WERI-Rb-1 (cell line): ENCODE measurements at regions not wholly inside any gene's neighbourhood (a gene's known extent, or its start where the extent isn't known, plus 50 kb on each side); places are given as distances from the start of the nearest gene placed in this dataset.

Experiments
- DNase-seq: peaks from one replicate; pipeline ENCODE4 v3.0.0-alpha.2; 2020
- H3K27ac ChIP-seq: fragments of 250-450 bp; sonication (Bioruptor Pico); 2 replicates; pipeline ENCODE4 v1.5.1; 2020; ENCODE audit warnings: mild to moderate bottlenecking, moderate library complexity
- H3K27me3 ChIP-seq: fragments of 250-450 bp; sonication (Bioruptor Pico); 2 replicates; pipeline ENCODE4 v1.5.1; 2021; ENCODE audit warnings: mild to moderate bottlenecking, low read depth, moderate library complexity; ENCODE audit not compliant: insufficient read depth, severe bottlenecking
- H3K36me3 ChIP-seq: fragments of 250-450 bp; sonication (Bioruptor Pico); 2 replicates; pipeline ENCODE4 v1.5.1; 2020; ENCODE audit warnings: mild to moderate bottlenecking, moderate library complexity
- H3K4me3 ChIP-seq: 2 replicates; pipeline ENCODE4 v1.5.1; 2011; ENCODE audit warnings: low read depth, mild to moderate bottlenecking, control low read depth, low read length
- H3K9me3 ChIP-seq: fragments of 250-450 bp; sonication (Bioruptor Pico); 2 replicates; pipeline ENCODE4 v1.5.1; 2021; ENCODE audit warnings: mild to moderate bottlenecking, moderate library complexity; ENCODE audit not compliant: severe bottlenecking
- CTCF ChIP-seq: IDR thresholded peaks from 2 replicates; pipeline ENCODE4 v1.5.1; 2011; ENCODE audit warnings: low read depth, mild to moderate bottlenecking, control low read depth, inconsistent platforms, low read length

DNA sequence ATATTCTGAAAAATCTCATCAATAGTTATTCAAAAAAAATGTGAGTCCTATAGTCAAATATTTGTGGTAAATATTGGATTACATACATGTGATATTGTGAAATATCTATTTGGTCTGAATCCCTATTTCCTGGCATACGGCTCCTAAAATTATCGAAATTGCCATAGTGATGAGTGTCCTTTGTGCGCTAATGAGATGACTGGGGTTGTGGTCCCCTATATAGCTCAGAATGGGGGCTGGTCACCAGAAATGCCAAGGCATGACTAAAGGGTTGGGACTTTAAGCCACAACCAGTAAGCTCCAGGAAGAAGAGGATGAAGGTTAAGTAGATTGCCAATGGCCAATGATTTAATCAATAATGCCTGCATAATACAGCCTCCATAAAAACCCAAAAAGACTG lies 610.2 kb upstream of the CHRM3 start:
- H3K4me3 ChIP-seq, result no peak overlapping the region
- H3K27ac ChIP-seq, result no peak overlapping the region
- H3K27me3 ChIP-seq, result no peaks in the 10 kb centered on the region
- no peak for TF ChIP-seq CTCF
- no peaks in the 10 kb centered on the region for H3K36me3 ChIP-seq
- peaks cover 3% of the 10 kb centered on the region for H3K9me3 ChIP-seq
- no peak for DNase-seq

DNA sequence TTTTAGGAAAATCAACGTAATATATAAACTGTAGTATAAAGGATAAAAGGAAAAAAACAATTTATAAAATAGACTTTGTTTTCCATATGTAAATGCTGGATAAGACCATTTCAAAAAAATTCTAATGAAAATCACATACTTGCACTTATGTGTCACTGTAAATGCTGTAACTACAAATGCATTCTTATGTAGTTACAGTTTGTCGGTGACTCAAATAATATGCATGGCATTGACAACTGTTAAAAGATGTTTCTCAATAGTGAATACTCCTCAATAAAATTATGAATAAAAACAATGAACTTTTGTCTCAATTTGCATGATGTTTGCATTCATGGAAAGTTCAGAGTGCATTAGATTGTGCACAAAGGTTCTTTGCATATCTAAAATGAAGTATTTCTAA lies 614.0 kb upstream of the CHRM3 start:
- TF ChIP-seq CTCF, result no peak
- H3K36me3 ChIP-seq, result no peaks in the 10 kb centered on the region
- no peak overlapping the region for H3K27ac ChIP-seq
- no peaks in the 10 kb centered on the region for H3K27me3 ChIP-seq
- no peak for DNase-seq
- H3K4me3 ChIP-seq, result no peak overlapping the region
- H3K9me3 ChIP-seq, result no peaks in the 10 kb centered on the region

- peaks cover 13% of the 10 kb centered on the region for H3K9me3 ChIP-seq
- DNase-seq, result no peak
- no peak overlapping the region for H3K4me3 ChIP-seq
- no peak for TF ChIP-seq CTCF
- no peak overlapping the region for H3K27ac ChIP-seq
- H3K36me3 ChIP-seq, result no peaks in the 10 kb centered on the region
- H3K27me3 ChIP-seq, result no peaks in the 10 kb centered on the region
These were observed 619.0 kb upstream of the CHRM3 start for GRCh38 chr1:238767321-238767720.

DNA sequence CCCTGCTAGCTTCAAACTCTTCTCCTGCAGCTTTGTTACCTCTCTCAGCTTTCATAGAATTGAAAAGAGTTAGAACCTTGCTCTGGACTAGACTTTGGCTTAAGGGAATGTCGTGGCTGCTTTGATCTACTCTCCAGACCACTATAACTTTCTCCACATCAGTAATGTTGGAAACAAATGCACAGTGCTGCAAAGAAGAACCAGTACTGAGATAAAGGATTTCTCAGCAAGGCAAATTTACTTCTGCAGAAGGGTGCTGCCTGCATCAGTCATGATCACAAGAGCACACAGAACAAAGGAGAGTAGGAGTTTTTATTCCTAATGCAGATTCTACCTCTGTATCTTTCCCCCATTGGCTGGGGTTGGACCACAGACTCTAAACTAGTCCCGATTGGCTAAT lies 621.6 kb upstream of the CHRM3 start:
- Histone ChIP-seq H3K27ac (no peak overlapping the region), H3K9me3 (peaks cover 13% of the 10 kb centered on the region), H3K36me3 (no peaks in the 10 kb centered on the region), H3K27me3 (no peaks in the 10 kb centered on the region), H3K4me3 (no peak overlapping the region)
- DNase-seq, result no peak
- TF ChIP-seq CTCF, result no peak

DNA sequence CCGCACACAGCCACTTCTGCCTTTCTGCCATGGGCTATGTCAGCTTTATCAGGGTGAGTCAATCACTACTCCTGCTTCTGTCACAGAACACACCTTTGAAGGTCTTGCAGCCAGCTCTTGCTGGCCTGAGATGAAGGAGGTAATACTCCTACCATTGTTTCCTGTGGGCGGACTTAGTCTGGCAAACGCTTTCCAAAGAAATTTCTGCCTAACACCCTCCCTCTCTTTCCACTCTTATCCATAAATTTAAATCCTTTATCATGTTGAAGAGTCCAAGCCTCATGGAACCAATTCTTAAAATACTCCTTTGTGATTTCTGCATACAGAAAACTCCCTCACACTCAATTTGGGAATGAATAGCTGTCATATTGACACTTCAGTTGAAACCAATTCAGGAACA lies 633.1 kb upstream of the CHRM3 start:
- H3K4me3 ChIP-seq, result no peak overlapping the region
- no peaks in the 10 kb centered on the region for H3K27me3 ChIP-seq
- H3K9me3 ChIP-seq, result no peaks in the 10 kb centered on the region
- no peak for TF ChIP-seq CTCF
- H3K36me3 ChIP-seq, result no peaks in the 10 kb centered on the region
- no peak for DNase-seq
- H3K27ac ChIP-seq, result no peak overlapping the region

- DNase-seq, result no peak
- Histone ChIP-seq H3K4me3 (no peak overlapping the region), H3K9me3 (no peaks in the 10 kb centered on the region), H3K27ac (no peak overlapping the region), H3K27me3 (no peaks in the 10 kb centered on the region), H3K36me3 (no peaks in the 10 kb centered on the region)
- no peak for TF ChIP-seq CTCF
These were observed 634.0 kb upstream of the CHRM3 start for GRCh38 chr1:238752327-238752726.
